H54 (cell line): ENCODE measurements at regions not wholly inside any gene's neighbourhood (a gene's known extent, or its start where the extent isn't known, plus 50 kb on each side); places are given as distances from the start of the nearest gene placed in this dataset.

Source experiments
- DNase-seq: peaks from one replicate; pipeline ENCODE4 v3.0.0; 2011; ENCODE audit warnings: low spot score, mixed read lengths; ENCODE audit not compliant: insufficient read length
- FAIRE-seq: peaks from 3 replicates; lab custom pipeline; 2011; peaks lifted over from hg19 to GRCh38; lab: Jason Lieb, UNC
- POLR2A ChIP-seq: IDR thresholded peaks from 2 replicates; pipeline ENCODE4 v1.6.1; 2011; ENCODE audit warnings: low read depth, mild to moderate bottlenecking, low read length

GRCh38 chr3:34793057-34793456 is 846.3 kb upstream of the ARPP21 start:
- DNase-seq (no peak), FAIRE-seq (no peak)
- no peak for TF ChIP-seq POLR2A

- no peak for FAIRE-seq
- TF ChIP-seq POLR2A = no peak
- DNase-seq = no peak
These were observed 831.7 kb upstream of the ARPP21 start for GRCh38 chr3:34807611-34808010.

GRCh38 chr3:34808287-34808686 is 831.0 kb upstream of the ARPP21 start:
- no peak for DNase-seq
- no peak for FAIRE-seq
- TF ChIP-seq POLR2A = no peak

- DNase-seq (no peak), FAIRE-seq (no peak)
- TF ChIP-seq POLR2A = no peak
These were observed 810.5 kb upstream of the ARPP21 start for GRCh38 chr3:34828847-34829246.

GRCh38 chr3:34832865-34833508 is 806.3 kb upstream of the ARPP21 start:
- FAIRE-seq = no peak
- no peak for TF ChIP-seq POLR2A
- DNase-seq = no peak

GRCh38 chr3:34837848-34838741 is 801.2 kb upstream of the ARPP21 start:
- DNase-seq = no peak
- FAIRE-seq = no peak
- no peak for TF ChIP-seq POLR2A

- no peak for FAIRE-seq
- TF ChIP-seq POLR2A = no peak
- no peak for DNase-seq
These were observed 796.4 kb upstream of the ARPP21 start for GRCh38 chr3:34842706-34843480.

- no peak for FAIRE-seq
- DNase-seq = no peak
- TF ChIP-seq POLR2A = no peak
These were observed 795.1 kb upstream of the ARPP21 start for GRCh38 chr3:34844323-34844620.

- no peak for TF ChIP-seq POLR2A
- no peak for FAIRE-seq
- no peak for DNase-seq
These were observed 788.2 kb upstream of the ARPP21 start for GRCh38 chr3:34851137-34851536.

GRCh38 chr3:34852844-34853439 is 786.4 kb upstream of the ARPP21 start:
- TF ChIP-seq POLR2A = no peak
- DNase-seq = no peak
- no peak for FAIRE-seq

- FAIRE-seq (no peak), DNase-seq (no peak)
- TF ChIP-seq POLR2A = no peak
These were observed 783.0 kb upstream of the ARPP21 start for GRCh38 chr3:34856081-34856947.

- no peak for TF ChIP-seq POLR2A
- DNase-seq (no peak), FAIRE-seq (no peak)
These were observed 781.2 kb upstream of the ARPP21 start for GRCh38 chr3:34858067-34858660.
